NT2/D1 (cell line): ENCODE measurements at regions not wholly inside any gene's neighbourhood (a gene's known extent, or its start where the extent isn't known, plus 50 kb on each side); places are given as distances from the start of the nearest gene placed in this dataset.

Experiments
- YY1 ChIP-seq: IDR thresholded peaks from 2 replicates; pipeline ENCODE4 v1.6.1; 2011; ENCODE audit not compliant: insufficient read length, insufficient read depth
- ZNF274 ChIP-seq: IDR thresholded peaks from 2 replicates; pipeline ENCODE4 v1.6.1; 2011; ENCODE audit warnings: mild to moderate bottlenecking, low read depth, low read length

DNA sequence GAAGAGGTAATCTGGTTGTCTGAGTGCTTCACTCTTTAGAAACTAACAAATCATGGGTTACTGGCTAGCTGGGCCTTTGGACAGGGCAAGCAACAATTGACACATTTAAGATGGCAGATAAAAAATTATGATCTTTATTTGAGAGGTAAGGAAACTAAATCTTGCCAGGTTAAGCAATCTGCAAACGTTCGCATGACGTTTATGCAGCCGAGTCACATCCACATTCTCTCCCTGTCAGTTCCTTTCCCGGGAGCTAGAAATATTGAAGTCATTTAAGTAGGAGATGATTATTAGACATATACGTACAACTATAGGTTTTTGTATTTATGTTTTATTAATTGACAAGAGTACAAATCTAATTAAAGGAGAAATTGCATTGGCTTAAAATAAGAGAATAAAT, 57.4 kb upstream of the RCN1 start:
- TF ChIP-seq YY1: no peak
- no peak for TF ChIP-seq ZNF274
